Smooth muscle cell (in vitro differentiated cells): ENCODE measurements at regions not wholly inside any gene's neighbourhood (a gene's known extent, or its start where the extent isn't known, plus 50 kb on each side); places are given as distances from the start of the nearest gene placed in this dataset.

Source experiments
- DNase-seq: peaks from one replicate; lab custom pipeline; 2025; ENCODE audit not compliant: unreplicated experiment; lab: John Stamatoyannopoulos, UW
- H2AFZ ChIP-seq: fragments of 200-600 bp; sonication (generic); 2 replicates; pipeline ENCODE4 v1.6.0; 2016; ENCODE audit warnings: antibody characterized with exemption, low read depth, mild to moderate bottlenecking
- H3F3A ChIP-seq: fragments of 200-600 bp; sonication (generic); 2 replicates; pipeline ENCODE4 v1.6.0; 2017; ENCODE audit warnings: antibody characterized with exemption, low read depth
- H3K27ac ChIP-seq: fragments of 200-600 bp; sonication (generic); 2 replicates; pipeline ENCODE4 v1.5.1; 2016; ENCODE audit warnings: low read depth, mild to moderate bottlenecking
- H3K27me3 ChIP-seq: fragments of 200-600 bp; sonication (generic); 2 replicates; pipeline ENCODE4 v1.6.1; 2016; ENCODE audit warnings: low read depth, mild to moderate bottlenecking
- H3K36me3 ChIP-seq: fragments of 200-600 bp; sonication (generic); 2 replicates; pipeline ENCODE4 v1.5.1; 2016; ENCODE audit warnings: low read depth
- H3K4me1 ChIP-seq: fragments of 200-600 bp; sonication (generic); 2 replicates; pipeline ENCODE4 v1.5.1; 2016; ENCODE audit warnings: low read depth
- H3K4me2 ChIP-seq: fragments of 200-600 bp; sonication (generic); 2 replicates; pipeline ENCODE4 v1.6.0; 2016; ENCODE audit warnings: mild to moderate bottlenecking
- H3K4me3 ChIP-seq: fragments of 200-600 bp; sonication (generic); 2 replicates; pipeline ENCODE4 v1.5.1; 2016; ENCODE audit warnings: mild to moderate bottlenecking
- H3K79me2 ChIP-seq: fragments of 200-600 bp; sonication (generic); 2 replicates; pipeline ENCODE4 v1.6.0; 2016; ENCODE audit warnings: low read depth, mild to moderate bottlenecking
- H3K9ac ChIP-seq: fragments of 200-600 bp; sonication (generic); 2 replicates; pipeline ENCODE4 v1.6.0; 2016; ENCODE audit warnings: low read depth
- H3K9me3 ChIP-seq: fragments of 200-600 bp; sonication (generic); replicated peaks from 2 replicates; pipeline ENCODE4 v1.5.1; 2016; ENCODE audit warnings: low read depth
- H4K20me1 ChIP-seq: fragments of 200-600 bp; sonication (generic); 2 replicates; pipeline ENCODE4 v1.6.0; 2016; ENCODE audit warnings: low read depth
- WGBS: methylation state at CpG from one replicate; pipeline ENCODE4 v1.1.7; 2016; ENCODE audit warnings: low lambda C conversion rate; 5-methylcytosine and 5-hydroxymethylcytosine counted together
- TF ChIP-seq, protein P1 (sequence below): fragments of 200-600 bp; sonication (generic); IDR thresholded peaks from 2 replicates; pipeline ENCODE4 v1.5.1; 2017; ENCODE audit warnings: borderline replicate concordance, mild to moderate bottlenecking, antibody characterized with exemption; ENCODE audit not compliant: insufficient read depth, poor library complexity, severe bottlenecking

DNA sequence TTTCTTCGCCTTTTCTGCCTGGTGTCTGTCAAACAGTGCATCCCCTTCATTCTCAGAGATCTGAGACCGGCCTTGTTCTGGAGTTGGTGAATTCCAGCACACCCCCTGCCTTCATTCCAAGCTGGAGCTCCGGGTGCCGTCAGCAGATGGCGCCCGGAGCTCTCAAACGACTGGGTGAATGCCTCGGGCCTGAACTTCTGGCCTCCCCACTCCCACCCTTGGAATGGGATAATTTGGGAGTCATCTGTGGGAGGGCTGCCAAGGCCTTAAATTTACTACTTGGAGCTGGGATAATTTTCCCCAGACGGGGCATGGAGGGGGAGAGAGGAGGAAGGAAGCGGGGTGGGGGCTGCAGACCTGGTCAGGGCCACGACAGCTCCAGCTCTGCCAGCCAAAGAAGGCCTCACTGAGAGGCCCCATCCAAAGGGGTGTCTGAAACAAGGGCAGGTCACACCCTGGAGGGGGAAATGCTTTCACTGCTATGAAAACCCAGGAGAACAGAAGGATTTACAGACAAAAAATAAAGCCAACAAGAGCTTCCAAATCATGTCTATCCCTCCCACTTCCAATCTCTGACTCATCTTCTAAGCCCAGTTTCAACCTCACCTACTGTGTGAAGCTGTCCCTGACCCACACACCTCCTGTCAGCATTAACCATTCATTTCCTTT lies 187.9 kb downstream of the OPA1 start:
- Histone ChIP-seq H3K4me2 (peak overlapping the region; percentile 66), H3K27me3 (no peaks in the 10 kb centered on the region), H3K27ac (peak overlapping the region; percentile 64), H4K20me1 (no peaks in the 10 kb centered on the region), H3K4me1 (peaks cover 44% of the 10 kb centered on the region), H3F3A (peaks cover 20% of the 10 kb centered on the region), H3K36me3 (no peaks in the 10 kb centered on the region), H2AFZ (no peak overlapping the region), H3K4me3 (no peak overlapping the region), H3K79me2 (no peaks in the 10 kb centered on the region), H3K9me3 (no peaks in the 10 kb centered on the region), H3K9ac (no peak overlapping the region)
- DNase-seq: peak; percentile 16
- WGBS: 4% methylated on average over 11 of the region's 11 CpGs
- TF ChIP-seq, protein P1, sequence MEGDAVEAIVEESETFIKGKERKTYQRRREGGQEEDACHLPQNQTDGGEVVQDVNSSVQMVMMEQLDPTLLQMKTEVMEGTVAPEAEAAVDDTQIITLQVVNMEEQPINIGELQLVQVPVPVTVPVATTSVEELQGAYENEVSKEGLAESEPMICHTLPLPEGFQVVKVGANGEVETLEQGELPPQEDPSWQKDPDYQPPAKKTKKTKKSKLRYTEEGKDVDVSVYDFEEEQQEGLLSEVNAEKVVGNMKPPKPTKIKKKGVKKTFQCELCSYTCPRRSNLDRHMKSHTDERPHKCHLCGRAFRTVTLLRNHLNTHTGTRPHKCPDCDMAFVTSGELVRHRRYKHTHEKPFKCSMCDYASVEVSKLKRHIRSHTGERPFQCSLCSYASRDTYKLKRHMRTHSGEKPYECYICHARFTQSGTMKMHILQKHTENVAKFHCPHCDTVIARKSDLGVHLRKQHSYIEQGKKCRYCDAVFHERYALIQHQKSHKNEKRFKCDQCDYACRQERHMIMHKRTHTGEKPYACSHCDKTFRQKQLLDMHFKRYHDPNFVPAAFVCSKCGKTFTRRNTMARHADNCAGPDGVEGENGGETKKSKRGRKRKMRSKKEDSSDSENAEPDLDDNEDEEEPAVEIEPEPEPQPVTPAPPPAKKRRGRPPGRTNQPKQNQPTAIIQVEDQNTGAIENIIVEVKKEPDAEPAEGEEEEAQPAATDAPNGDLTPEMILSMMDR: peak; percentile 92

DNA sequence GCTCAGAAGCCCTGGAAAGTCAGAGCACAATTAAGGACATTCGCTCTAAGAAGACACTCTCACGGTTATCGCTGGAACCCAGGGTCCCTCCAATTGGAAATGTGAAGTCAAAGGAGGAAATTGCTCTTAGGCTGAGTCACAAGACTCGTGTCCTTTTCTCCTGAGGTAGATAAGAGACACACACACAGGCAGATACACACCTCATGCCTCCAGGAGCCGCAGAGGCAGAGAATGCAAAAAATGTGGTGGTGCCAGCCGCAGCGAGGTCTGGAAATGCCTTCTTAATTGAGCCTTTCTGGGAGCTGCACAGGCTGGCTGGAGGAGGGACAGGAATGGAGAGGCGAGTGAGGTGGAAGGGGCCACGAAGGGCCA lies 189.3 kb downstream of the OPA1 start:
- Histone ChIP-seq H2AFZ (no peak overlapping the region), H3K4me1 (peaks cover 40% of the 10 kb centered on the region), H3K27me3 (no peaks in the 10 kb centered on the region), H3K9me3 (no peaks in the 10 kb centered on the region), H3K4me3 (no peak overlapping the region), H3K4me2 (peak overlapping the region; percentile 66), H3K36me3 (no peaks in the 10 kb centered on the region), H3K27ac (peak overlapping the region; percentile 64), H4K20me1 (no peaks in the 10 kb centered on the region), H3K79me2 (no peaks in the 10 kb centered on the region), H3F3A (peaks cover 20% of the 10 kb centered on the region), H3K9ac (peak overlapping the region; percentile 35)
- no peak for DNase-seq
- 18% methylated on average over 9 of the region's 9 CpGs for WGBS
- TF ChIP-seq, protein P1: no peak

DNA sequence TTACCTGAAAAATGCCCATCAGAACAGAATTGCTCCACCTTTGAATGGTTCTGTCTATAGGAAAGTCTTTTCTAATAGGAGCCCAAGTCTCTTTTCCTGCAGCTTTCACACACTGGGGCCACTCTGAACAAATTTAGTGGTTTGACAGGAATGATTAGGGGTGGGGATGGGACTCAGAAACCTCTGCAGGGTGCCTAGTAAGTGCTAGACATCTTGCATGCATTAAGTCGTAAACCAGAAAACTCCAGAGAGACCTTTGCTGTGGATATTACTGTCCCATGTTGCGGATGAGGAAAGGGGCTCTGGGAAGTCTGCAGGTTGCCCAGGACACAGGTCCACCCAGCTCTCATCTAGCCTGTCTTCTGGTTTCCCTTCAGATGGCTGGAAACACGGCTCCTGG lies 189.7 kb downstream of the OPA1 start:
- Histone ChIP-seq H3K9me3 (no peaks in the 10 kb centered on the region), H2AFZ (no peak overlapping the region), H3K4me1 (peaks cover 35% of the 10 kb centered on the region), H3K4me2 (peak overlapping the region; percentile 66), H3K79me2 (no peaks in the 10 kb centered on the region), H3K36me3 (no peaks in the 10 kb centered on the region), H3K9ac (no peak overlapping the region), H3F3A (peaks cover 20% of the 10 kb centered on the region), H3K4me3 (no peak overlapping the region), H3K27ac (no peak overlapping the region), H3K27me3 (no peaks in the 10 kb centered on the region), H4K20me1 (no peaks in the 10 kb centered on the region)
- no peak for DNase-seq
- TF ChIP-seq, protein P1: no peak
- 60% methylated on average over 3 of the region's 3 CpGs for WGBS

DNA sequence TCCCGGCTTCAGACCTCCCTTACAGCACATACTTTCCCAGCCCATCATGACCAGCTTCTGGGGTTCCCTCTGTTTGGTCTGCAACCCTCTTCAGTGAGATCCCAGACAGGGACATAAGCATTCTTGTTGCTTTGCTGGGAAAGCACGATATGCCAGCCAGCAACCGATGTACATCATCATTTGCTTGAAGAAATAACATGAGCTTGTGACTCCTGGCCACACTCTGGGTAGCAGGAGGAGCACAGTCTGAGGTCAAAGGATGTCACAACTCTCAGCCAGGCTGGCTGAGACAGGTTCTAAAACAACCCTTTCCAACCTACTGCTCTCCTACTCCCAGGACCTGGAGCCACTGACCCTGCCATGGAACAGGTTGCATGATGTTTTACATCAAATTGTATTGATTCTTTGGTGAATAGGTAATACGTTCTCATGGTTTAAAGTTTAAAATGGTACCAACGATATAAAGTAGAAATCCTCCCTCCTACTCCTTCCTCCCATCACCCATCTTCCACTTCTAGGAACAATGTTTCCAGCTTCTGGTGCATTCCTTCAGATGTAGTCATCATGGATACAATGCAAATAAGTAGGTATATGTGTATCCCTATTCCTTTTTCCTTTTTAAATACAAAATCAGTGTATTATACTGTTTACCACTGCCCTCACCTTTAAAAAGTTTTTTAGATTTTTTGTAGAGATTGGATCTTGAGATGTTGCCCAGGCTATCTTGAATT lies 190.3 kb downstream of the OPA1 start:
- no peaks in the 10 kb centered on the region for H3K27me3 ChIP-seq
- no peak overlapping the region for H3K9ac ChIP-seq
- peaks cover 36% of the 10 kb centered on the region for H3K4me1 ChIP-seq
- whole genome bisulfite sequencing: 53% methylated on average over 5 of the region's 5 CpGs
- no peaks in the 10 kb centered on the region for H4K20me1 ChIP-seq
- H3K27ac ChIP-seq: no peak overlapping the region
- H3K4me3 ChIP-seq: no peak overlapping the region
- H3K36me3 ChIP-seq: no peaks in the 10 kb centered on the region
- TF ChIP-seq, protein P1: no peak
- peaks cover 21% of the 10 kb centered on the region for H3F3A ChIP-seq
- H3K4me2 ChIP-seq: peak overlapping the region; percentile 66
- no peaks in the 10 kb centered on the region for H3K79me2 ChIP-seq
- no peaks in the 10 kb centered on the region for H3K9me3 ChIP-seq
- no peak overlapping the region for H2AFZ ChIP-seq
- DNase-seq: no peak
